Parathyroid adenoma (tissue), 2 donors: ENCODE measurements at regions not wholly inside any gene's neighbourhood (a gene's known extent, or its start where the extent isn't known, plus 50 kb on each side); places are given as distances from the start of the nearest gene placed in this dataset.

Experiments
- H2AFZ ChIP-seq: fragments of 300-600 bp; sonication (generic); one replicate; pipeline ENCODE4 v1.7.0; 2017; ENCODE audit warnings: antibody characterized with exemption, mild to moderate bottlenecking
- H3K27ac ChIP-seq: fragments of 300-600 bp; sonication (generic); one replicate; pipeline ENCODE4 v1.7.0; 2017
- H3K27me3 ChIP-seq: fragments of 300-600 bp; sonication (generic); one replicate; pipeline ENCODE4 v1.7.0; 2017; ENCODE audit warnings: low read length; ENCODE audit not compliant: control insufficient read depth, insufficient read depth
- H3K36me3 ChIP-seq: fragments of 300-600 bp; sonication (generic); one replicate; pipeline ENCODE4 v1.7.0; 2017; ENCODE audit warnings: low read length; ENCODE audit not compliant: control insufficient read depth, insufficient read depth
- H3K4me1 ChIP-seq: fragments of 300-600 bp; sonication (generic); one replicate; pipeline ENCODE4 v1.7.0; 2017; ENCODE audit warnings: control low read depth
- H3K4me2 ChIP-seq: fragments of 300-600 bp; sonication (generic); one replicate; pipeline ENCODE4 v1.7.0; 2017; ENCODE audit warnings: low read length
- H3K4me3 ChIP-seq: fragments of 300-600 bp; sonication (generic); one replicate; pipeline ENCODE4 v1.7.0; 2017; ENCODE audit warnings: low read depth, low read length
- H3K79me2 ChIP-seq: fragments of 300-600 bp; sonication (generic); one replicate; pipeline ENCODE4 v1.7.0; 2017; ENCODE audit warnings: control low read depth
- H3K9ac ChIP-seq: fragments of 300-600 bp; sonication (generic); one replicate; pipeline ENCODE4 v1.7.0; 2017; ENCODE audit warnings: mild to moderate bottlenecking
- H3K9me3 ChIP-seq: fragments of 300-600 bp; sonication (generic); one replicate; pipeline ENCODE4 v1.7.0; 2017; ENCODE audit warnings: low read length; ENCODE audit not compliant: control insufficient read depth
- CTCF ChIP-seq: fragments of 300-600 bp; sonication (generic); IDR thresholded peaks from one replicate; pipeline ENCODE4 v1.7.0; 2017; ENCODE audit warnings: antibody characterized with exemption, mild to moderate bottlenecking
- donor health status: primary hyperparathyroidism.

GRCh38 chr1:91621907-91622306 lies 121.3 kb downstream of the CDC7 start:
- Histone ChIP-seq H3K4me1 (no peaks in the 10 kb centered on the region), H2AFZ (no peak overlapping the region), H3K27ac (no peak overlapping the region), H3K4me3 (no peak overlapping the region), H3K27me3 (no peaks in the 10 kb centered on the region), H3K79me2 (no peaks in the 10 kb centered on the region), H3K36me3 (no peaks in the 10 kb centered on the region), H3K9me3 (no peaks in the 10 kb centered on the region), H3K4me2 (no peak overlapping the region), H3K9ac (no peak overlapping the region)
- no peak for TF ChIP-seq CTCF

- H3K27ac ChIP-seq: no peak overlapping the region
- H3K4me1 ChIP-seq: no peaks in the 10 kb centered on the region
- H3K79me2 ChIP-seq: no peaks in the 10 kb centered on the region
- H3K4me2 ChIP-seq: no peak overlapping the region
- H2AFZ ChIP-seq: no peak overlapping the region
- H3K9me3 ChIP-seq: no peaks in the 10 kb centered on the region
- TF ChIP-seq CTCF: no peak
- H3K27me3 ChIP-seq: no peaks in the 10 kb centered on the region
- no peaks in the 10 kb centered on the region for H3K36me3 ChIP-seq
- no peak overlapping the region for H3K9ac ChIP-seq
- H3K4me3 ChIP-seq: no peak overlapping the region
These were observed 122.0 kb downstream of the CDC7 start for GRCh38 chr1:91622616-91623015.

GRCh38 chr1:91623020-91623419 lies 122.4 kb downstream of the CDC7 start:
- H3K79me2 ChIP-seq: no peaks in the 10 kb centered on the region
- no peak overlapping the region for H3K27ac ChIP-seq
- no peak for TF ChIP-seq CTCF

GRCh38 chr1:91624331-91624730 lies 123.7 kb downstream of the CDC7 start:
- H3K4me1 ChIP-seq: no peaks in the 10 kb centered on the region
- H3K4me3 ChIP-seq: no peak overlapping the region
- no peaks in the 10 kb centered on the region for H3K79me2 ChIP-seq
- TF ChIP-seq CTCF: no peak
- H3K9ac ChIP-seq: no peak overlapping the region
- H3K9me3 ChIP-seq: no peaks in the 10 kb centered on the region
- no peaks in the 10 kb centered on the region for H3K27me3 ChIP-seq
- H2AFZ ChIP-seq: no peak overlapping the region
- no peak overlapping the region for H3K27ac ChIP-seq
- no peaks in the 10 kb centered on the region for H3K36me3 ChIP-seq
- no peak overlapping the region for H3K4me2 ChIP-seq

More at GRCh38 chr1:91623020-91623419, 122.4 kb downstream of the CDC7 start:
- Histone ChIP-seq H2AFZ (no peak overlapping the region), H3K9ac (no peak overlapping the region), H3K4me2 (no peak overlapping the region), H3K4me1 (no peaks in the 10 kb centered on the region), H3K9me3 (no peaks in the 10 kb centered on the region), H3K27me3 (no peaks in the 10 kb centered on the region), H3K36me3 (no peaks in the 10 kb centered on the region), H3K4me3 (no peak overlapping the region)
